ENCODE measurements at regions not wholly inside any gene's neighbourhood (a gene's known extent, or its start where the extent isn't known, plus 50 kb on each side); places are given as distances from the start of the nearest gene placed in this dataset.

- Histone ChIP-seq H3K9ac (no peak overlapping the region), H4K20me1 (ENCODE audit: insufficient read depth) (no peaks in the 10 kb centered on the region), H3K27me3 (ENCODE audit: insufficient read depth, low read depth) (no peaks in the 10 kb centered on the region), H3K4me1 (ENCODE audit: low read depth, poor library complexity, severe bottlenecking) (no peaks in the 10 kb centered on the region), H3K27ac (no peak overlapping the region), H3K79me2 (ENCODE audit: insufficient read depth, low read depth) (no peaks in the 10 kb centered on the region), H2AFZ (ENCODE audit: low read depth) (no peak overlapping the region), H3K36me3 (ENCODE audit: insufficient read depth) (no peaks in the 10 kb centered on the region), H3K4me3 (IDR thresholded peaks at IDR 0.05; ENCODE audit: insufficient read depth, low read depth, low read length) (no peak overlapping the region), H3K4me2 (no peak overlapping the region)
- no peak for TF ChIP-seq CTCF (conservative IDR thresholded peaks at IDR 0.05; ENCODE audit: low read depth, low read length)
These were observed 349.7 kb downstream of the LIG4 start for GRCh38 chr13:107865643-107866031.

- Histone ChIP-seq H3K4me1 (ENCODE audit: low read depth, poor library complexity, severe bottlenecking) (no peaks in the 10 kb centered on the region), H3K9ac (no peak overlapping the region), H3K36me3 (ENCODE audit: insufficient read depth) (no peaks in the 10 kb centered on the region), H2AFZ (ENCODE audit: low read depth) (no peak overlapping the region), H3K4me3 (IDR thresholded peaks at IDR 0.05; ENCODE audit: insufficient read depth, low read depth, low read length) (no peak overlapping the region), H3K27ac (no peak overlapping the region), H3K27me3 (ENCODE audit: insufficient read depth, low read depth) (no peaks in the 10 kb centered on the region), H3K79me2 (ENCODE audit: insufficient read depth, low read depth) (no peaks in the 10 kb centered on the region), H4K20me1 (ENCODE audit: insufficient read depth) (no peaks in the 10 kb centered on the region), H3K4me2 (no peak overlapping the region)
- no peak for TF ChIP-seq CTCF (conservative IDR thresholded peaks at IDR 0.05; ENCODE audit: low read depth, low read length)
These were observed 350.1 kb downstream of the LIG4 start for GRCh38 chr13:107865318-107865575.

- Histone ChIP-seq H2AFZ (ENCODE audit: low read depth) (no peak overlapping the region), H3K9ac (no peak overlapping the region), H4K20me1 (ENCODE audit: insufficient read depth) (no peaks in the 10 kb centered on the region), H3K27ac (no peak overlapping the region), H3K4me1 (ENCODE audit: low read depth, poor library complexity, severe bottlenecking) (no peaks in the 10 kb centered on the region), H3K27me3 (ENCODE audit: insufficient read depth, low read depth) (no peaks in the 10 kb centered on the region), H3K79me2 (ENCODE audit: insufficient read depth, low read depth) (no peaks in the 10 kb centered on the region), H3K36me3 (ENCODE audit: insufficient read depth) (no peaks in the 10 kb centered on the region), H3K4me3 (IDR thresholded peaks at IDR 0.05; ENCODE audit: insufficient read depth, low read depth, low read length) (no peak overlapping the region), H3K4me2 (no peak overlapping the region)
- TF ChIP-seq CTCF (conservative IDR thresholded peaks at IDR 0.05; ENCODE audit: low read depth, low read length), result no peak
These were observed 350.6 kb downstream of the LIG4 start for GRCh38 chr13:107864543-107865317.

GRCh38 chr13:107860284-107860683 is 355.1 kb downstream of the LIG4 start:
- no peaks in the 10 kb centered on the region for H3K36me3 ChIP-seq (ENCODE audit: insufficient read depth)
- no peak overlapping the region for H3K27ac ChIP-seq
- no peaks in the 10 kb centered on the region for H3K4me1 ChIP-seq (ENCODE audit: low read depth, poor library complexity, severe bottlenecking)
- no peak overlapping the region for H3K9ac ChIP-seq
- no peak overlapping the region for H3K4me2 ChIP-seq
- no peaks in the 10 kb centered on the region for H3K27me3 ChIP-seq (ENCODE audit: insufficient read depth, low read depth)
- no peak for TF ChIP-seq CTCF (conservative IDR thresholded peaks at IDR 0.05; ENCODE audit: low read depth, low read length)
- H2AFZ ChIP-seq (ENCODE audit: low read depth), result no peak overlapping the region
- no peaks in the 10 kb centered on the region for H3K79me2 ChIP-seq (ENCODE audit: insufficient read depth, low read depth)
- no peaks in the 10 kb centered on the region for H4K20me1 ChIP-seq (ENCODE audit: insufficient read depth)
- no peak overlapping the region for H3K4me3 ChIP-seq (IDR thresholded peaks at IDR 0.05; ENCODE audit: insufficient read depth, low read depth, low read length)

Data from KMS-11 (cell line).